ENCODE measurements at regions not wholly inside any gene's neighbourhood (a gene's known extent, or its start where the extent isn't known, plus 50 kb on each side); places are given as distances from the start of the nearest gene placed in this dataset.

- DNase-seq, result no peak
- in situ Hi-C loops (cut with MboI; ENCODE audit: low pct_ligation_motif_present in 1 of 4, low pct_unique_long_range_greater_than_20kb in 1 of 4, low sequenced_read_pairs in 3 of 4) (no loop called here), intact Hi-C loops (cut with DNase I; ENCODE audit: low total_unique reads) (no loop called here)
- Histone ChIP-seq H3K27me3 (no peaks in the 10 kb centered on the region), H3K4me3 (no peak overlapping the region), H3K36me3 (no peaks in the 10 kb centered on the region), H3K4me1 (no peaks in the 10 kb centered on the region), H3K9me3 (no peaks in the 10 kb centered on the region), H3K27ac (no peak overlapping the region)
- WGBS, 2 donors (ENCODE audit: low coverage in 1 of 2), result 39 to 40% methylated on average over 2 of the region's 2 CpGs
- no peak for TF ChIP-seq POLR2AphosphoS5 (IDR thresholded peaks at IDR 0.05)
- TF ChIP-seq POLR2A (IDR thresholded peaks at IDR 0.05), result no peak
- TF ChIP-seq CTCF (IDR thresholded peaks at IDR 0.05), result no peak
- TF ChIP-seq EP300 (IDR thresholded peaks at IDR 0.05; ENCODE audit: low read depth), result no peak
Measured at GRCh38 chr7:43041105-43041504, 71.3 kb upstream of the HECW1 start.

GRCh38 chr7:43041724-43042123, 70.7 kb upstream of the HECW1 start:
- Histone ChIP-seq H3K9me3 (no peaks in the 10 kb centered on the region), H3K4me1 (no peaks in the 10 kb centered on the region), H3K36me3 (no peaks in the 10 kb centered on the region), H3K4me3 (no peak overlapping the region), H3K27me3 (no peaks in the 10 kb centered on the region), H3K27ac (no peak overlapping the region)
- intact Hi-C loops (cut with DNase I; ENCODE audit: low total_unique reads), result no loop called here
- no peak for DNase-seq
- TF ChIP-seq POLR2AphosphoS5 (IDR thresholded peaks at IDR 0.05) (no peak), EP300 (IDR thresholded peaks at IDR 0.05; ENCODE audit: low read depth) (no peak), CTCF (IDR thresholded peaks at IDR 0.05) (no peak), POLR2A (IDR thresholded peaks at IDR 0.05) (no peak)
- in situ Hi-C loops (cut with MboI; ENCODE audit: low pct_ligation_motif_present in 1 of 4, low pct_unique_long_range_greater_than_20kb in 1 of 4, low sequenced_read_pairs in 3 of 4), result no loop called here

GRCh38 chr7:43042302-43042701, 70.1 kb upstream of the HECW1 start:
- Histone ChIP-seq H3K9me3 (no peaks in the 10 kb centered on the region), H3K27me3 (no peaks in the 10 kb centered on the region), H3K36me3 (no peaks in the 10 kb centered on the region), H3K4me1 (no peaks in the 10 kb centered on the region), H3K4me3 (no peak overlapping the region), H3K27ac (no peak overlapping the region)
- intact Hi-C loops (cut with DNase I; ENCODE audit: low total_unique reads) (no loop called here), in situ Hi-C loops (cut with MboI; ENCODE audit: low pct_ligation_motif_present in 1 of 4, low pct_unique_long_range_greater_than_20kb in 1 of 4, low sequenced_read_pairs in 3 of 4) (no loop called here)
- 78 to 86% methylated on average over 3 of the region's 3 CpGs for WGBS, 2 donors (ENCODE audit: low coverage in 1 of 2)
- TF ChIP-seq POLR2A (IDR thresholded peaks at IDR 0.05) (no peak), POLR2AphosphoS5 (IDR thresholded peaks at IDR 0.05) (no peak), EP300 (IDR thresholded peaks at IDR 0.05; ENCODE audit: low read depth) (no peak), CTCF (IDR thresholded peaks at IDR 0.05) (no peak)
- DNase-seq, result no peak

GRCh38 chr7:43044511-43044910, 67.9 kb upstream of the HECW1 start:
- in situ Hi-C loops (cut with MboI; ENCODE audit: low pct_ligation_motif_present in 1 of 4, low pct_unique_long_range_greater_than_20kb in 1 of 4, low sequenced_read_pairs in 3 of 4), result no loop called here
- Histone ChIP-seq H3K9me3 (no peaks in the 10 kb centered on the region), H3K36me3 (no peaks in the 10 kb centered on the region), H3K4me1 (no peaks in the 10 kb centered on the region), H3K4me3 (no peak overlapping the region), H3K27me3 (no peaks in the 10 kb centered on the region), H3K27ac (no peak overlapping the region)
- TF ChIP-seq CTCF (IDR thresholded peaks at IDR 0.05) (no peak), POLR2AphosphoS5 (IDR thresholded peaks at IDR 0.05) (no peak), EP300 (IDR thresholded peaks at IDR 0.05; ENCODE audit: low read depth) (no peak), POLR2A (IDR thresholded peaks at IDR 0.05) (no peak)
- DNase-seq, result no peak
- 36 to 43% methylated on average over 1 of the region's 1 CpG for WGBS, 2 donors (ENCODE audit: low coverage in 1 of 2)
- intact Hi-C loops (cut with DNase I; ENCODE audit: low total_unique reads), result no loop called here
